ENCODE measurements at regions not wholly inside any gene's neighbourhood (a gene's known extent, or its start where the extent isn't known, plus 50 kb on each side); places are given as distances from the start of the nearest gene placed in this dataset.

DNA sequence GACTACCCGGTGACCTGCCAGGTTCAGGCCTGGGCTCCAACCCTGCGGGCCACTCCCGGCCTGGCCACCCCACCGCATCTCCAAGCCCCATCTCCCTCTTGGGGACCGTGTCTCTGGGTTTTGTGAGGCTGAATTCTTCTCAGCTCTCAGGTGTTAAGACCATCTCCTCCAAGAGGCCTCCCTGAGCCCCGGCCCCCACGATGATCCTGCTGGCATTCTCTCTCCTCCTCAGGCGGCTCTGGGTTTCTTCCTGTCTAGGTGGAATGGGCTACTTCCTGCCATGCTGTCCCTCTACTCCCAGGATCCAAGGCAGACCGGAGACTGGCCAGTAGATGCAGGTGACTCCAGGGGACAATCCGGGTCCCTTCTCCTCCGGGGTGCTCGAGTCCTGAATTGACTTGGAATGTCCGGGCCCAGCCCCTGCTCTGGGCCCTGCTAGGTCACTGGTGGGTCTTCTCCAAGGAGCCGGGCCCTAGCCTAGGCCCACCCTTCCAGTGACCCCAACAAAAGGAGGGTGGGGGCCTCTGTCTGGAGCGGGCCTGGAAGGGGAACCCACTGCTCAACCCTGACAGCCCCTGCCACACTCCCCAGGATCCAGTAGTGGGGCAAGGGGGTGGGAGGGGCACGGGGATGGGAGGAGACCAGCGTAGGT is 219.8 kb downstream of the C9orf50 start:
- H3K36me3 ChIP-seq = no peaks in the 10 kb centered on the region
- H3K27ac ChIP-seq = peak overlapping the region in 1 of 2 donors; percentile 38
- peaks cover 4 to 25% of the 10 kb centered on the region in 2 donors for H3K4me1 ChIP-seq (ENCODE audit: control insufficient read depth in 1 of 2, low read depth in 2 of 2)
- DNase-seq (ENCODE audit: low spot score) (no peak), ATAC-seq (ENCODE audit: insufficient number of reproducible peaks, low FRiP score, low read depth) (no peak)
- no peaks in the 10 kb centered on the region for H3K27me3 ChIP-seq (replicated peaks; ENCODE audit: insufficient read depth)
- no peak overlapping the region for H3K4me3 ChIP-seq
- TF ChIP-seq CTCF (IDR thresholded peaks at IDR 0.05) = no peak
- H3K9me3 ChIP-seq = no peaks in the 10 kb centered on the region

GRCh38 chr9:129400001-129400970 is 220.6 kb downstream of the C9orf50 start:
- H3K36me3 ChIP-seq = no peaks in the 10 kb centered on the region
- peak overlapping the region in 1 of 2 donors; percentile 38 for H3K27ac ChIP-seq
- H3K9me3 ChIP-seq = no peaks in the 10 kb centered on the region
- H3K4me1 ChIP-seq (ENCODE audit: control insufficient read depth in 1 of 2, low read depth in 2 of 2) = peaks cover 4 to 25% of the 10 kb centered on the region in 2 donors
- no peak for TF ChIP-seq CTCF (IDR thresholded peaks at IDR 0.05)
- ATAC-seq (ENCODE audit: insufficient number of reproducible peaks, low FRiP score, low read depth) = no peak
- DNase-seq (ENCODE audit: low spot score) = no peak
- no peaks in the 10 kb centered on the region for H3K27me3 ChIP-seq (replicated peaks; ENCODE audit: insufficient read depth)
- no peak overlapping the region for H3K4me3 ChIP-seq

GRCh38 chr9:129399634-129399990 is 221.3 kb downstream of the C9orf50 start:
- Histone ChIP-seq H3K4me1 (ENCODE audit: control insufficient read depth in 1 of 2, low read depth in 2 of 2) (peaks cover 4 to 25% of the 10 kb centered on the region in 2 donors), H3K9me3 (no peaks in the 10 kb centered on the region), H3K27ac (no peak overlapping the region), H3K36me3 (no peaks in the 10 kb centered on the region), H3K4me3 (no peak overlapping the region), H3K27me3 (replicated peaks; ENCODE audit: insufficient read depth) (no peaks in the 10 kb centered on the region)
- ATAC-seq (ENCODE audit: insufficient number of reproducible peaks, low FRiP score, low read depth) (no peak), DNase-seq (ENCODE audit: low spot score) (no peak)
- no peak for TF ChIP-seq CTCF (IDR thresholded peaks at IDR 0.05)

- peaks cover 4 to 24% of the 10 kb centered on the region in 2 donors for H3K4me1 ChIP-seq (ENCODE audit: control insufficient read depth in 1 of 2, low read depth in 2 of 2)
- no peak overlapping the region for H3K27ac ChIP-seq
- no peaks in the 10 kb centered on the region for H3K36me3 ChIP-seq
- no peaks in the 10 kb centered on the region for H3K27me3 ChIP-seq (replicated peaks; ENCODE audit: insufficient read depth)
- TF ChIP-seq CTCF (IDR thresholded peaks at IDR 0.05) = no peak
- ATAC-seq (ENCODE audit: insufficient number of reproducible peaks, low FRiP score, low read depth) (no peak), DNase-seq (ENCODE audit: low spot score) (no peak)
- H3K9me3 ChIP-seq = no peaks in the 10 kb centered on the region
- no peak overlapping the region for H3K4me3 ChIP-seq
Measured at GRCh38 chr9:129398961-129399633, 221.0 kb upstream of the IER5L start.
